ENCODE measurements at regions not wholly inside any gene's neighbourhood (a gene's known extent, or its start where the extent isn't known, plus 50 kb on each side); places are given as distances from the start of the nearest gene placed in this dataset.

GRCh38 chr3:118165413-118165812, 869.2 kb downstream of the IGSF11 start:
- no peak for TF ChIP-seq CTCF (IDR thresholded peaks at IDR 0.05 in 4 of 5, conservative IDR thresholded peaks at IDR 0.05 in 1 of 5)
- TF ChIP-seq POLR2A (IDR thresholded peaks at IDR 0.05) = no peak

All from gastrocnemius medialis (tissue), 4 donors.